ENCODE measurements at regions not wholly inside any gene's neighbourhood (a gene's known extent, or its start where the extent isn't known, plus 50 kb on each side); places are given as distances from the start of the nearest gene placed in this dataset.

- no peak for DNase-seq (ENCODE audit: low spot score)
- Histone ChIP-seq H3K36me3 (no peaks in the 10 kb centered on the region), H3K27me3 (replicated peaks; ENCODE audit: insufficient read depth) (no peaks in the 10 kb centered on the region), H3K4me3 (no peak overlapping the region), H3K27ac (no peak overlapping the region), H3K9me3 (no peaks in the 10 kb centered on the region), H3K4me1 (ENCODE audit: control insufficient read depth in 1 of 2, low read depth in 2 of 2) (no peaks in the 10 kb centered on the region)
- no peak for ATAC-seq (ENCODE audit: insufficient number of reproducible peaks, low FRiP score, low read depth)
- TF ChIP-seq, protein P1, sequence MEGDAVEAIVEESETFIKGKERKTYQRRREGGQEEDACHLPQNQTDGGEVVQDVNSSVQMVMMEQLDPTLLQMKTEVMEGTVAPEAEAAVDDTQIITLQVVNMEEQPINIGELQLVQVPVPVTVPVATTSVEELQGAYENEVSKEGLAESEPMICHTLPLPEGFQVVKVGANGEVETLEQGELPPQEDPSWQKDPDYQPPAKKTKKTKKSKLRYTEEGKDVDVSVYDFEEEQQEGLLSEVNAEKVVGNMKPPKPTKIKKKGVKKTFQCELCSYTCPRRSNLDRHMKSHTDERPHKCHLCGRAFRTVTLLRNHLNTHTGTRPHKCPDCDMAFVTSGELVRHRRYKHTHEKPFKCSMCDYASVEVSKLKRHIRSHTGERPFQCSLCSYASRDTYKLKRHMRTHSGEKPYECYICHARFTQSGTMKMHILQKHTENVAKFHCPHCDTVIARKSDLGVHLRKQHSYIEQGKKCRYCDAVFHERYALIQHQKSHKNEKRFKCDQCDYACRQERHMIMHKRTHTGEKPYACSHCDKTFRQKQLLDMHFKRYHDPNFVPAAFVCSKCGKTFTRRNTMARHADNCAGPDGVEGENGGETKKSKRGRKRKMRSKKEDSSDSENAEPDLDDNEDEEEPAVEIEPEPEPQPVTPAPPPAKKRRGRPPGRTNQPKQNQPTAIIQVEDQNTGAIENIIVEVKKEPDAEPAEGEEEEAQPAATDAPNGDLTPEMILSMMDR (IDR thresholded peaks at IDR 0.05) = no peak
Observed at GRCh38 chr16:51708861-51709260, 557.8 kb upstream of the SALL1 start.

DNA sequence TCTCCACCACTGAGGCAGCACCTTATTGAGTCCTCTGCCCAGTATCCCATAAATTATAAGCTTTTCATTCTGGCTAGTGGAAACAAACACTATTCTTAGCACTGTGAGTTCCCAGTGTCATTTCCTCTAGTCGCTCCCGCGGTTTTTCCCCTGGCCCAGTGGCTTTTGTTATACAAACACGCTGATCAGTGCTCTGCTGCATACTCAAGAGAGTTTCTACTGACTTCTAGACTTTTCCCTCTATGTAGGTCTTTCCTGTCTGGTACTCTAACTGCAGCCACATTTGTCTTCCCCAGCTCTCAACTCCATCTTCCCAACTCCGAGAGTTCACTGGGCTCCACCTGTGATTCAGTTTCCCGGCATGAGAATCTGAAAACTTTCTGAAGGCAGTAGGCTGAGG lies 556.6 kb upstream of the SALL1 start:
- DNase-seq (ENCODE audit: low spot score) = no peak
- H3K4me1 ChIP-seq (ENCODE audit: control insufficient read depth in 1 of 2, low read depth in 2 of 2) = no peaks in the 10 kb centered on the region
- H3K27me3 ChIP-seq (replicated peaks; ENCODE audit: insufficient read depth) = no peaks in the 10 kb centered on the region
- TF ChIP-seq, protein P1 (IDR thresholded peaks at IDR 0.05) = no peak
- no peaks in the 10 kb centered on the region for H3K36me3 ChIP-seq
- no peak overlapping the region for H3K27ac ChIP-seq
- H3K4me3 ChIP-seq = no peak overlapping the region
- ATAC-seq (ENCODE audit: insufficient number of reproducible peaks, low FRiP score, low read depth) = no peak
- no peaks in the 10 kb centered on the region for H3K9me3 ChIP-seq

- Histone ChIP-seq H3K4me1 (ENCODE audit: control insufficient read depth in 1 of 2, low read depth in 2 of 2) (no peaks in the 10 kb centered on the region), H3K36me3 (no peaks in the 10 kb centered on the region), H3K27me3 (replicated peaks; ENCODE audit: insufficient read depth) (no peaks in the 10 kb centered on the region), H3K27ac (no peak overlapping the region), H3K4me3 (no peak overlapping the region), H3K9me3 (no peaks in the 10 kb centered on the region)
- TF ChIP-seq, protein P1 (IDR thresholded peaks at IDR 0.05) = no peak
- ATAC-seq (ENCODE audit: insufficient number of reproducible peaks, low FRiP score, low read depth) = no peak
- no peak for DNase-seq (ENCODE audit: low spot score)
Observed at GRCh38 chr16:51705142-51705541, 554.1 kb upstream of the SALL1 start.

- DNase-seq (ENCODE audit: low spot score) (no peak), ATAC-seq (ENCODE audit: insufficient number of reproducible peaks, low FRiP score, low read depth) (no peak)
- TF ChIP-seq, protein P1 (IDR thresholded peaks at IDR 0.05) = no peak
- no peaks in the 10 kb centered on the region for H3K27me3 ChIP-seq (replicated peaks; ENCODE audit: insufficient read depth)
- no peaks in the 10 kb centered on the region for H3K9me3 ChIP-seq
- H3K4me1 ChIP-seq (ENCODE audit: control insufficient read depth in 1 of 2, low read depth in 2 of 2) = no peaks in the 10 kb centered on the region
- no peak overlapping the region for H3K4me3 ChIP-seq
- H3K36me3 ChIP-seq = no peaks in the 10 kb centered on the region
- no peak overlapping the region for H3K27ac ChIP-seq
Observed at GRCh38 chr16:51701025-51701424, 550.0 kb upstream of the SALL1 start.

DNA sequence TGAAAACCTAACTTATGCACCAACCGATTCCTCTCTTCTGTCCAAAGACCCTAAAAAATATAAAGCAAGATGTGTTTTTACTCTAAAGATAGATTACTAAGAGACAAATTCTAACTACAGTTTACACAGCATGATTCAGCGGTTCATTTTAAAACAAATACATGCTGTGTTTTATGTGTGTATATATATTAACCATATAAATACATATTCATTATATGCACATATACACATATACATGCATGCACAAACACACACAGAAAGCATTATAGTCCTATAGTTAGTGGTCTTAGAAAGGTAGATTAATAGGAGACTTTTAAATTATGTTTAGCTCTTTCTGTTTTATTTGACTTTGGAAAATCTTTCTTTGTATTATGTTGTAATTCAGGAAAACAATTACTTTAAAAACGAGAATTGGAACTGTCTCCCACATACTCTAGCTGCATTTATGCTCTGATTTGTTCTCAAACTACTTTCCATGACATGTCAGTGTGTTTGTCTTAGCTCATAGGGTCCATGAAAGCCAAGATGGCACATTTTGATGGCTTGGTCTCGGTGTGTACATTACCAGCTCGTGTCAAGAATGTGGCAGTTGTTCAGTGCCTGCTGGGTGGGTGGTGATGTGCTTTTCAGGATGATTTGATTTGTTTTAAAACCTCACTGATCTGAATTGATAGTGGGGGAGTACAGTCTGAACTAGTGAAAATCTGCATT lies 548.8 kb upstream of the SALL1 start:
- Histone ChIP-seq H3K9me3 (no peaks in the 10 kb centered on the region), H3K27ac (no peak overlapping the region), H3K4me3 (no peak overlapping the region), H3K27me3 (replicated peaks; ENCODE audit: insufficient read depth) (no peaks in the 10 kb centered on the region), H3K4me1 (ENCODE audit: control insufficient read depth in 1 of 2, low read depth in 2 of 2) (no peaks in the 10 kb centered on the region), H3K36me3 (no peaks in the 10 kb centered on the region)
- no peak for ATAC-seq (ENCODE audit: insufficient number of reproducible peaks, low FRiP score, low read depth)
- TF ChIP-seq, protein P1 (IDR thresholded peaks at IDR 0.05) = no peak
- no peak for DNase-seq (ENCODE audit: low spot score)

All from thoracic aorta (tissue), 2 donors.